Right forelimb (tissue), 1 donor: ENCODE measurements at regions not wholly inside any gene's neighbourhood (a gene's known extent, or its start where the extent isn't known, plus 50 kb on each side); places are given as distances from the start of the nearest gene placed in this dataset.
A peak's percentile ranks its signal among the peaks of the same experiment; 100 is the strongest.
"Not testable (repeated sequence)": the region's sequence is repeated elsewhere in the genome, so short reads cannot be mapped to it uniquely, and the experiment has no call there.

Experiments
- DNase-seq: peaks from one replicate; pipeline ENCODE4 v3.0.0-alpha.2; 2018

GRCh38 chr5:19169426-19169825 is 818.6 kb downstream of the CDH18 start:
- no peak for DNase-seq

GRCh38 chr5:19172926-19173470 is 815.0 kb downstream of the CDH18 start:
- no peak for DNase-seq

- DNase-seq, result no peak
Observed at GRCh38 chr5:19175776-19176570, 812.0 kb downstream of the CDH18 start.

DNA sequence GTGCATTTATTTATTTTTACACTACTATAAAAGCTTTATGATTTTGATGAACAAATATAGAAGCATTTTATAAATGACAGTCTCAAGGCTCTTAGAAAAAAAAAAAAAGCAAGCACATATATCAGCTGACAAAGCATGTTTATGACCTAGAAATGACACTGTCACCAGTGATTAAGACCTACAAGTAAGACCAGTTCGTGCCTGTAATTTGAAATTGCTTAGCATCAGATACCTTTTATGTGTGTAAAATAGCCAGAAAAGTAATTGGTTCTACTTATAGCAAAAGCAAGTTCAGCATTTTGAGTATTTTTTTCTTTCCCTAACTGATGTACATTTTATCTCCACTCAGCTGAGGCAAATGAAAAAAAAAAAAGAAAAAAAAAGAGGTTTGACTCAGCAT is 808.4 kb downstream of the CDH18 start:
- DNase-seq, result no peak

DNA sequence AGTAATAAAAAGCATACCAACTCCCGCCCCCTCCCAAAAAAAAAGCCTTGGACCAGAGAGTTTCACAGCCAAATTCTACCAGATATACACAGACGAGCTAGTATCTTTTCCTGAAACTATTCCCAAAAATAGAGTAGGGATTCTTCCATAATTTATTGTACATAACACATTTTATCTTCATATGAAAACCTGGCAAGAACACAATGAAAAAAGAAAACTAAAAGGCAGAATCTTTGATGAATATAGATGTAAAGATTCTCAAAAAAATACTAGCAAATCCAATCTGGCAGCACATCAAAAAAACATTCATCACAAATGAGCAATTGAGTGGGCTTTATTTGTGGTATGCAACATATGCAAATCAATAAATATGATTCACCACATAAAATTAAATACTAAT is 798.8 kb downstream of the CDH18 start:
- DNase-seq, result no peak

- DNase-seq, result no peak
Observed at GRCh38 chr5:19193631-19194030, 794.4 kb downstream of the CDH18 start.

DNA sequence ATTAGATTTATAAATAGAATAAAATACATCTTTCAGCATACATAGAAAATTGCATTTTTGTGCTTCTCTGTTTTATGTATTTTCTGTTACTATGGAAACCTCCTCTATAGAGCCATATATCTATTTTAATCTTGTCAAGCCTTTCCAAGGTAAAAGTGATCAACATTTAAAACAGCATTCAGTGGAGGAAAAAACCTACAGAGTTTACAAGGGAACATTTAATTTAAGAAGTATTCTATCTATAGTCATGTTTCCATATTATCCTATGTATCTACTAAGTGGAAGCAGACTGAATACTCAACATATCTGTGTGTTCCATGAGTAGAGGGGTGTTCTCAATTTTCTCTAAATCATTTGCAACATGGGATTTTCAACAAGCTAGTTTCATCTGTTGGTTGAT is 791.4 kb downstream of the CDH18 start:
- DNase-seq, result no peak

DNA sequence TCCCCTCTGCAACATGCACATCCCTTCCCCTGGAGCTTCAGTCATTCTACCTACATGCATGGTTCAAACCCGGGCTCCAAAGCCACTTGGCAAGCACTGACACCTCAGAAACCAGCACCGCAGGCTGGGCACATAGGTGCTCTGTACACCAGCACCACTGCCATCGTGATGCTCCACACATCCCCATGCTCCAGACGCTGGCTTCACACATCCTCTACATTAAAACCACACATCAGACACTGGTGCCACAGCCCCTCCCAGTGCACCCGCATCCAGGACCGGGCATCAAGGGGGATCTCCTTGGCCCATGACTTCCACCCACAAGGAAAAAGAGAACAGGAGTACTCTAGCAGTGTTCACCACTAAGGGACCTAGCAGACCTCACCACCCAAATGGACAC is 787.7 kb downstream of the CDH18 start:
- DNase-seq, result no peak

GRCh38 chr5:19208397-19208796 is 779.6 kb downstream of the CDH18 start:
- DNase-seq, result no peak

DNA sequence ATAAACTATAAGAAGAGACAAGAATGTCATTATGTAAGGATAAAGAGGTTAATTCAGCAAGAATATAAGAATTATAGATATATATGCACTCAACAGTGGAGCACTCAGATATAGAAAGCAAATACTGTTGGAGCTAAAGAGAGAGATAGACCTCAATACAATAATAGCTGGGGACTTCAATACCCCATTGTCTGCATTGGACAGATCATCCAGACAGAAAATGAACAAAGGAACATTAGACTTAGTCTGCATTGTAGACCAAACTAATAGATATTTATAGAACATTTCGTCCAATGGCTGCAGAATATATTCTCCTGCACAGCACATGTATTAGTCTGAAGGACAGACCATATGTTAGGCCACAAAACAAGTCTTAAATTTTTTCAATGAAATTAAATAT is 777.1 kb downstream of the CDH18 start:
- DNase-seq, result no peak

DNA sequence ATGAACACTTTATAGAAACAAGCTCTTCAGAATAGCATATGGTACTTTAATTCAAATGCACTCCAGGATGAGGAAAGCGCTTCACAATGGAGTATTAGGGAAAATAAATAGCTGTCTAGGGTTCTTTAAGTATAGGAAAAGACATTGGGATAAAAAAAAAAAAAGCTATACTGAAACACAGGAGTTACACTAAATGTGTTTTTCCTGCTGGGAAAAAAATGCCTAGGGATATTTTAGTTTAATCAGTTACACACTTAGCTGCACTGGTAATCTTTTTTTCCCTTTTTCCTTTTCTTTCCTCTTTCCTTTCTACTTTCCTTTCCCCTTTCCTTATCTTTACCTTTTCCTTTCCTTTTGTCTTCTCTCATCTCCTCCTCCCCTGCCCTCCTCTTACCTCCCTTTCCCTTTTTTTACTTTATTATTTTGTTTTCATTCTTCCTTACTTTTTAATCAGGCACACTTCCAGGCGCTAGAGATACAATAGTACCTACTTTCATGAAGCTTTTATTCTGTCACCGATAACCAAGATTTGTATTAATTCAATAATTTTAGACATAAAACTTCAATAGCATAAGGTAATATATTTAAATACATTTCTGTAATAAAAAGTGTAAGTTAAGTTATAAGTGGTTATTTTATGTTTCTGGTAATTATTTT is 758.7 kb downstream of the CDH18 start:
- DNase-seq, result no peak

DNA sequence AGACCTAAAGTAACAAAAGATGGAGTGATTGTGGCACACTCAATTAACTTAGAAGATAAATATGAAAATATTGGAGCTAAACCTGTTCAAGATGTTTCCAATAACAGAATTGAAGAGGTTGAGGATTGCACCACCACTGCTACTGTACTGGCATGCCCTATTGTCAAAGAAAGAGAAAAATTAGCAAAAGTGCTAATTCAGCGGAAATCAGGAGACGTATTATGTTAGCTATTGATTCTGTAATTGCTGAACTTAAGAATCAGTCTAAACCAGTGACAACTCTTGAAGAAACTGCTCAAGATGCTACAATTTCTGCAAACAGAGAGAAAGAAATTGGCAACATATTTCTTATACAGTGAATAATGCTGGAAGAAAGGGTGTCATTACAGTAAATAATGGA is 754.4 kb downstream of the CDH18 start:
- DNase-seq, result no peak

DNA sequence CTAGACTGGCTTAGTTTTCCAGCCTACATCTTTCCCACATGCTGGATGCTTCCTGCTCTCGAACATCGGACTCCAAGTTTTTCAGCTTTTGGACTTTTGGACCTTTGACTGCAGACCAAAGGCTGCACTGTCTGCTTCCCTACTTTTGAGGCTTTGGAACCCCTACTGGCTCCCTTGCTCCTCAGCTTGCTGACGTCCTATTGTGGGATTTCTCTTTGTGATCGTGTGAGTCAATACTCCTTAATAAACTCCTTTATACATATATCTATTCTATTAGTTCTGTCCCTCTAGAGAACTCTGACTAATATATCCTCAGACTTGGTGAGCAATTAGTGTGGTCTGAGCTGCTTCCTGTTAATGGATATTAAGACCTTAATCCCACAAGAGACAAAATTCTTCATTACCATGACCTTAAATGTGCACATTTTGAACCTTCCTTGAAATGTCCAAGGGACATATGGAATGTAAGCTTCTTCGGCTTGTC is 752.9 kb downstream of the CDH18 start:
- no peak for DNase-seq

DNA sequence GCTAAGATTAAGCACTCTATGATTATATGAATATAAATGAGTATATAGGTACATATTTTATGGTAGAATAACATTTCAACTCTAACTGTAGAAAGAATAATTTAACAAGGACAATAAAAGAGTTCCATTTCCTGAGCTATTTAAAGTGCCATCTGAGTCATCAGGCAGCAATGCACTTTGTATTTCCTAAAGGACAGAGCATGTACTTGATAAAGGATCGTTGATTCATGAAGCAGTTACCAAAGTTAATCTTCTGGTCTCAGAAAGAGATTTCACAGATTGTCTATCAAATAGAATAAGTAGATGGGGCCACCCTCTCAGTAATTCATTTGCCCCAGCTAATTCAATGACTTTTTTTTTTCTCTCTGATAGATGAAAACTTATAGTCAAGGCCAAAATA is 747.8 kb downstream of the CDH18 start:
- DNase-seq, result no peak

- DNase-seq, result no peak
Observed at GRCh38 chr5:19241690-19242089, 746.3 kb downstream of the CDH18 start.

- DNase-seq, result not testable (repeated sequence)
Observed at GRCh38 chr5:19246191-19246590, 741.8 kb downstream of the CDH18 start.

DNA sequence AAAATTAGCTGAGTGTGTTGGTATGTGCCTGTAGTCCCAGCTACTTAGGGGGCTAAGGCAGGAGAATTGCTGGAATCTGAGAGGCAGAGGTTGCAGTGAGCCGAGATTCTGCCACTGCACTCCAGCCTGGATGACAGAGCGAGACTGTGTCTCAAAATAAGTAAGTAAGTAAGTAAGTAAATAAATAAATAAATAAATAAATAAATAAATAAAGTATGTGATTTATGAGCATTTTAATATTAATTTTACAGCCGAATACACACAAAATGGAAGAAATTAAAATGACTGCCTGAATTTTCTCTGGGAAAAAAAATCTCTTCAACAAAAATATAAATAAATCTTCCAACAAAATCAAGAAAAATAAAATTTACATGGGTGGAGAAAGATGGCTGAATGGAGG is 740.7 kb downstream of the CDH18 start:
- DNase-seq, result no peak

GRCh38 chr5:19256036-19256435 is 732.0 kb downstream of the CDH18 start:
- no peak for DNase-seq

GRCh38 chr5:19258686-19259085 is 729.3 kb downstream of the CDH18 start:
- DNase-seq, result peak; percentile 43

DNA sequence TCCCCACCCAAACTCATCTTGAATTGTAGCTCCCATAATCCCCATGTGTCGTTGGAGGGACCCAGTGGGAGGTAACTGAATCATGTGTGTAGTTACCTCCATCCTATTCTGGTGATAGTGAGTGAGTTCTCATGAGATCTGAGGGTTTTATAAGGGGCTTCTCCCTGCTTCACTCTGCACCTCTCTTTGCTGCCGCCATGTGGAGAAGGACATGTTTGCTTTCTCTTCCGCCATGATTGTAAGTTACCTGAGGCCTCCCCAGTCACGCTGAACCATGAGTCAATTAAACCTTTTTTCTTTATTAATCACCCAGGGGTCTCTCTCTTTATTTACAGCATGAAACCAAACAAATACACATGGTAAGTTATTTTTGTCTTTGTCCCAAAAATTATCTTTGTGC is 726.1 kb downstream of the CDH18 start:
- no peak for DNase-seq

DNA sequence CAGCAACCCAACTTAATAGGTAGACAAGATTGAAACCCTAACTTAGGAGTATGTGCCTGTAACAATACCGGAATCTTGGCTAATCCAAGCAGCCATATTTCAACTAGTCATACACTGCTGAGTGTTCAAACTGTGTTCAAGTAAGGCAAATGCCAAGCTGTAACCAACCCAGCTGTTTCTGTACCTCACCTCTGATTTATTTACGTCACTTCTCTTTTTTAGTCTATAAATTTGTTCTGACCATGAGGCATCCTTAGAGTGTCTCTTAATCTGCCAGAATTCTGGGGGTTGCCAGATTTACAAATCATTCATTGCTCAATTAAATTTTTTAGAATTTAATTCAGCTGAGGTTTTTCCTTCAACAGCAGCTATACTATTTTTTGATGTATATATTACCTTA is 723.2 kb downstream of the CDH18 start:
- no peak for DNase-seq

DNA sequence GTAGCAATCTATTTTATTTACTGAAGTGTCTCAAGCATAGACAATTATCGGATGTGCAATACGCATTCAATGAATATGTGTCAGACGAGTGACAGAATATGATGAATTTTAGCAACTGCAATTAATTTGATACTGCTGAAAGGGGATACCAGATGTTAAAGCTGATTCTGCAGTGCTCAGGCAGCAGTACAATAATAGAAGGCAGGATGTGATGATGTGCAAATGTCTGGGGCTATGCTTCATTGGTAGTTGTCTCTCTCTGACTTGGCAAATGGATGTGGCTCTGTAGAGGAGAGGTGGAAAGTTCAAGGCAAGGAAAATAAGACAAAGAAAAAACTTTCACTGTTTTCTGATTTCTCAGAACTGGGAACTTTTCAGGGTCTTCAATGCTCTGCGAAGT is 721.2 kb downstream of the CDH18 start:
- no peak for DNase-seq

DNA sequence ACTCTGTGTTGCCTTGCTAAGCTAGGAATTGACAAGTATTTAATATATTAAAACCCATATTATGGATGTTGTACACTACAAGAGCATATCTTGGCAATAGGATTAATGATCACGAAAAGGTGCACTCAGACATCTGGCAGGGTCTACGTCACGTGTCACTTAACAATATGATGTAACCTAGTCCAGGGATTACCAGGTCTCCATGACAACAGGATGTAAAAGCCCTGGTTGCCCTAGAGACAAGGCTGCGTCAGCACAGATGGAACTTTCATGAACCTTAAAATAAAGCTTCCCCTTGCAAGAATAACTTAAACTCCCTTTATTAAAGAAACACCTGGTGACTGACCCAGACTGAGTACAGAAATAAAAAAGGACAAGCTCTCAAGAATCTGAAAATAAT is 717.8 kb downstream of the CDH18 start:
- no peak for DNase-seq

- DNase-seq, result no peak
Observed at GRCh38 chr5:19274578-19274977, 713.4 kb downstream of the CDH18 start.
